Type B pancreatic cell (in vitro differentiated cells): ENCODE measurements at regions not wholly inside any gene's neighbourhood (a gene's known extent, or its start where the extent isn't known, plus 50 kb on each side); places are given as distances from the start of the nearest gene placed in this dataset.
A peak's percentile ranks its signal among the peaks of the same experiment; 100 is the strongest.

Source experiments
- DNase-seq: peaks from one replicate; pipeline ENCODE4 v3.0.0; 2021; ENCODE audit warnings: mixed read lengths; ENCODE audit not compliant: unreplicated experiment; ENCODE audit errors: extremely low spot score
- H3K27ac Mint-ChIP-seq: 2 replicates; pipeline ENCODE4 v1.8.0; 2021; ENCODE audit warnings: mild to moderate bottlenecking, mixed read lengths
- H3K27me3 Mint-ChIP-seq: 2 replicates; pipeline ENCODE4 v1.8.0; 2021; ENCODE audit warnings: mixed read lengths
- H3K36me3 Mint-ChIP-seq: 2 replicates; pipeline ENCODE4 v1.8.0; 2021; ENCODE audit warnings: mixed read lengths
- H3K4me1 Mint-ChIP-seq: one replicate; pipeline ENCODE4 v1.8.0; 2021; ENCODE audit warnings: mixed read lengths; ENCODE audit not compliant: unreplicated experiment
- H3K4me3 Mint-ChIP-seq: 2 replicates; pipeline ENCODE4 v1.8.0; 2021; ENCODE audit warnings: mild to moderate bottlenecking, mixed read lengths
- H3K9me3 Mint-ChIP-seq: 2 replicates; pipeline ENCODE4 v1.8.0; 2021; ENCODE audit warnings: mixed read lengths
- CTCF ChIP-seq: fragments of 200-600 bp; sonication (generic); conservative IDR thresholded peaks from 2 replicates; pipeline ENCODE4 v1.5.0; 2021; ENCODE audit warnings: antibody characterized with exemption, mild to moderate bottlenecking

- DNase-seq: no peak
- no peak overlapping the region for H3K27ac Mint-ChIP-seq
Measured at GRCh38 chr3:178072391-178073305, 463.6 kb upstream of the KCNMB2 start.

GRCh38 chr3:178073366-178073765 is 462.9 kb upstream of the KCNMB2 start:
- Mint-ChIP-seq H3K4me1 (peaks cover 26% of the 10 kb centered on the region), H3K27me3 (no peaks in the 10 kb centered on the region), H3K27ac (no peak overlapping the region), H3K4me3 (peak overlapping the region; percentile 3), H3K9me3 (peaks cover 13% of the 10 kb centered on the region), H3K36me3 (no peaks in the 10 kb centered on the region)
- TF ChIP-seq CTCF: no peak
- DNase-seq: no peak

More at GRCh38 chr3:178072391-178073305, 463.6 kb upstream of the KCNMB2 start:
- Mint-ChIP-seq H3K4me1 (peaks cover 26% of the 10 kb centered on the region), H3K9me3 (peaks cover 13% of the 10 kb centered on the region), H3K36me3 (no peaks in the 10 kb centered on the region), H3K4me3 (no peak overlapping the region), H3K27me3 (no peaks in the 10 kb centered on the region)
- TF ChIP-seq CTCF: no peak

- DNase-seq: no peak
- Mint-ChIP-seq H3K36me3 (no peaks in the 10 kb centered on the region), H3K9me3 (peaks cover 6% of the 10 kb centered on the region), H3K4me1 (peaks cover 41% of the 10 kb centered on the region), H3K27ac (no peak overlapping the region), H3K4me3 (no peak overlapping the region), H3K27me3 (no peaks in the 10 kb centered on the region)
- no peak for TF ChIP-seq CTCF
Measured at GRCh38 chr3:178075344-178075743, 460.9 kb upstream of the KCNMB2 start.

- TF ChIP-seq CTCF: no peak
- H3K36me3 Mint-ChIP-seq: no peaks in the 10 kb centered on the region
- no peak overlapping the region for H3K27ac Mint-ChIP-seq
- H3K4me1 Mint-ChIP-seq: peaks cover 44% of the 10 kb centered on the region
- H3K4me3 Mint-ChIP-seq: no peak overlapping the region
- H3K27me3 Mint-ChIP-seq: no peaks in the 10 kb centered on the region
- H3K9me3 Mint-ChIP-seq: no peaks in the 10 kb centered on the region
- no peak for DNase-seq
Measured at GRCh38 chr3:178078953-178079352, 457.3 kb upstream of the KCNMB2 start.

GRCh38 chr3:178079966-178080365 is 456.3 kb upstream of the KCNMB2 start:
- no peaks in the 10 kb centered on the region for H3K27me3 Mint-ChIP-seq
- no peaks in the 10 kb centered on the region for H3K9me3 Mint-ChIP-seq
- H3K27ac Mint-ChIP-seq: no peak overlapping the region
- H3K4me1 Mint-ChIP-seq: peaks cover 54% of the 10 kb centered on the region
- no peak for DNase-seq
- no peaks in the 10 kb centered on the region for H3K36me3 Mint-ChIP-seq
- no peak for TF ChIP-seq CTCF
- peak overlapping the region; percentile 26 for H3K4me3 Mint-ChIP-seq
